GM12878 (cell line): ENCODE measurements at regions not wholly inside any gene's neighbourhood (a gene's known extent, or its start where the extent isn't known, plus 50 kb on each side); places are given as distances from the start of the nearest gene placed in this dataset.

Source experiments
- FOXM1 ChIP-seq: IDR thresholded peaks from 2 replicates; pipeline ENCODE4 v1.6.1; 2012; ENCODE audit warnings: low read depth, mild to moderate bottlenecking, inconsistent platforms, low read length, moderate library complexity
- TF ChIP-seq, protein P1 (sequence below): IDR thresholded peaks from 2 replicates; pipeline ENCODE4 v1.6.1; 2011; ENCODE audit warnings: low read depth, mild to moderate bottlenecking, low read length, moderate library complexity, borderline replicate concordance; ENCODE audit errors: extremely low read depth
- TF ChIP-seq, protein P2 (sequence below), 3 experiments: IDR thresholded peaks in 2 of 3; conservative IDR thresholded peaks in 1 of 3; 2 replicates each; pipeline ENCODE4 v1.5.1; 2011; ENCODE audit warnings: low read depth in 3 of 3, low read length in 3 of 3, mild to moderate bottlenecking in 3 of 3, control low read depth in 2 of 3, moderate library complexity in 2 of 3, inconsistent platforms in 1 of 3, mixed read lengths in 1 of 3; ENCODE audit not compliant: control insufficient read depth in 2 of 3, insufficient read depth in 1 of 3; ENCODE audit errors: extremely low read depth in 1 of 3

DNA sequence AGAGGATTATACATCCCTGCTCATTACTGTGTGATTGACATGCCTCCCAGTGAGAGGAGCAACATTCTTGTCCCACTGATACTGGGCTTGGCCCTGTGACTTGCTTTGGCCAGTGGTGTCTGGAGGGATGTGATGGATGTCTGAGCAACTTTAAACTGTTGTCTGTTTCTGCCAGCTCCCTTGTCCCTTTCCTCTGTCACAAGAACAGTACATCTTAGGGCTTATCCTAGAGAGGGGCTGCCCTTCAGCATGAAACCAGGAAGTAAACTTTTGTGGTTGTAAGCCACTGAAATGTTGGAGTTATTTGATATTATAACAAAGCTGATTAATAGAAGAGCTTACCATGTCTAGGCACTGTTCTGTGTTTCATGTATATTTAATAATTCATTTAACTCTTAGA lies 82.9 kb upstream of the GPRC5B start:
- TF ChIP-seq FOXM1: no peak
- TF ChIP-seq, protein P1, sequence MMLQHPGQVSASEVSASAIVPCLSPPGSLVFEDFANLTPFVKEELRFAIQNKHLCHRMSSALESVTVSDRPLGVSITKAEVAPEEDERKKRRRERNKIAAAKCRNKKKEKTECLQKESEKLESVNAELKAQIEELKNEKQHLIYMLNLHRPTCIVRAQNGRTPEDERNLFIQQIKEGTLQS: no peak
- TF ChIP-seq, protein P2, sequence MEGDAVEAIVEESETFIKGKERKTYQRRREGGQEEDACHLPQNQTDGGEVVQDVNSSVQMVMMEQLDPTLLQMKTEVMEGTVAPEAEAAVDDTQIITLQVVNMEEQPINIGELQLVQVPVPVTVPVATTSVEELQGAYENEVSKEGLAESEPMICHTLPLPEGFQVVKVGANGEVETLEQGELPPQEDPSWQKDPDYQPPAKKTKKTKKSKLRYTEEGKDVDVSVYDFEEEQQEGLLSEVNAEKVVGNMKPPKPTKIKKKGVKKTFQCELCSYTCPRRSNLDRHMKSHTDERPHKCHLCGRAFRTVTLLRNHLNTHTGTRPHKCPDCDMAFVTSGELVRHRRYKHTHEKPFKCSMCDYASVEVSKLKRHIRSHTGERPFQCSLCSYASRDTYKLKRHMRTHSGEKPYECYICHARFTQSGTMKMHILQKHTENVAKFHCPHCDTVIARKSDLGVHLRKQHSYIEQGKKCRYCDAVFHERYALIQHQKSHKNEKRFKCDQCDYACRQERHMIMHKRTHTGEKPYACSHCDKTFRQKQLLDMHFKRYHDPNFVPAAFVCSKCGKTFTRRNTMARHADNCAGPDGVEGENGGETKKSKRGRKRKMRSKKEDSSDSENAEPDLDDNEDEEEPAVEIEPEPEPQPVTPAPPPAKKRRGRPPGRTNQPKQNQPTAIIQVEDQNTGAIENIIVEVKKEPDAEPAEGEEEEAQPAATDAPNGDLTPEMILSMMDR (IDR thresholded peaks at IDR 0.05 in 2 of 3, conservative IDR thresholded peaks at IDR 0.05 in 1 of 3; ENCODE audit: control insufficient read depth in 2 of 3, extremely low read depth in 1 of 3, insufficient read depth in 1 of 3, low read depth in 3 of 3, low read length in 3 of 3): no peak
